ENCODE measurements at regions not wholly inside any gene's neighbourhood (a gene's known extent, or its start where the extent isn't known, plus 50 kb on each side); places are given as distances from the start of the nearest gene placed in this dataset.

- no peak for TF ChIP-seq CTCF (IDR thresholded peaks at IDR 0.05; ENCODE audit: insufficient read depth, low read depth, low read length)
- no peak for TF ChIP-seq EZH2 (IDR thresholded peaks at IDR 0.05; ENCODE audit: insufficient read depth, low read length)
Measured at GRCh38 chrX:118218940-118219339, 102.3 kb upstream of the KLHL13 start.
